Thyroid gland (tissue), 4 donors: ENCODE measurements at regions not wholly inside any gene's neighbourhood (a gene's known extent, or its start where the extent isn't known, plus 50 kb on each side); places are given as distances from the start of the nearest gene placed in this dataset.

Experiments
- CTCF ChIP-seq, 6 experiments: fragments of 200-600 bp in 3 of 6; fragments of 450-650 bp in 3 of 6; sonication (generic) in 3 of 6; IDR thresholded peaks; one replicate each; pipeline ENCODE4 v1.5.1; 2016 to 2019; ENCODE audit warnings: antibody characterized with exemption in 6 of 6, mild to moderate bottlenecking in 2 of 6, inconsistent platforms in 1 of 6, moderate library complexity in 1 of 6
- POLR2A ChIP-seq, 2 donors: fragments of 450-650 bp; IDR thresholded peaks; one replicate each; pipeline ENCODE4 v1.6.1; 2017; ENCODE audit warnings: antibody characterized with exemption in 2 of 2, mild to moderate bottlenecking in 2 of 2, moderate library complexity in 1 of 2

- no peak for TF ChIP-seq CTCF (IDR thresholded peaks at IDR 0.05)
- no peak for TF ChIP-seq POLR2A (IDR thresholded peaks at IDR 0.05)
These were observed 188.6 kb upstream of the SH3BP4 start for GRCh38 chr2:234763002-234763873.
